ENCODE measurements at regions not wholly inside any gene's neighbourhood (a gene's known extent, or its start where the extent isn't known, plus 50 kb on each side); places are given as distances from the start of the nearest gene placed in this dataset.

- no peak for TF ChIP-seq ZNF350 (CRISPR knock-in tag; IDR thresholded peaks at IDR 0.05; ENCODE audit: borderline replicate concordance, low read depth)
- TF ChIP-seq SMAD9 (CRISPR knock-in tag; IDR thresholded peaks at IDR 0.05), result no peak
- no peak for TF ChIP-seq TGIF2 (CRISPR knock-in tag; IDR thresholded peaks at IDR 0.05)
Observed at GRCh38 chr9:80555782-80556325, 984.1 kb downstream of the TLE4 start.
